K562 (cell line): ENCODE measurements at regions not wholly inside any gene's neighbourhood (a gene's known extent, or its start where the extent isn't known, plus 50 kb on each side); places are given as distances from the start of the nearest gene placed in this dataset.

Source experiments
- BACH1 ChIP-seq: fragments of 200-800 bp; sonication (Bioruptor generic); IDR thresholded peaks from 2 replicates; pipeline ENCODE4 v1.6.1; 2016; ENCODE audit warnings: missing genetic modification characterization, missing compliant biosample characterization
- CREM ChIP-seq: IDR thresholded peaks from 2 replicates; pipeline ENCODE4 v1.6.1; 2014; ENCODE audit warnings: antibody characterized with exemption, low read depth
- GTF2F1 ChIP-seq: IDR thresholded peaks from 2 replicates; pipeline ENCODE4 v1.6.1; 2011; ENCODE audit warnings: low read depth, low read length, improper control_type of control experiment
- MXI1 ChIP-seq: IDR thresholded peaks from 2 replicates; pipeline ENCODE4 v1.6.1; 2011; ENCODE audit warnings: low read depth, mild to moderate bottlenecking, improper control_type of control experiment, low read length
- POU5F1 ChIP-seq: fragments of 150-350 bp; IDR thresholded peaks from 2 replicates; pipeline ENCODE4 v1.6.1; 2014; ENCODE audit warnings: borderline replicate concordance, low read length, low read depth, mild to moderate bottlenecking; ENCODE audit not compliant: partially characterized antibody
- SAFB2 ChIP-seq: fragments of 200-400 bp; formaldehyde crosslinking; IDR thresholded peaks from 2 replicates; pipeline ENCODE4 v1.6.1; 2018; ENCODE audit warnings: borderline replicate concordance, low read length, low read depth, moderate library complexity; ENCODE audit not compliant: severe bottlenecking
- SMAD2 ChIP-seq: fragments of 150-350 bp; IDR thresholded peaks from 2 replicates; pipeline ENCODE4 v1.6.1; 2014; ENCODE audit warnings: low read depth, mild to moderate bottlenecking, low read length
- YY1 ChIP-seq, 3 experiments: IDR thresholded peaks; 2 replicates each; pipeline ENCODE4 v1.6.1; 2011; ENCODE audit warnings: low read length in 2 of 3, mild to moderate bottlenecking in 2 of 3, moderate library complexity in 2 of 3, borderline replicate concordance in 1 of 3, control low read depth in 1 of 3, low read depth in 1 of 3; ENCODE audit not compliant: insufficient read depth in 3 of 3, insufficient replicate concordance in 2 of 3, control insufficient read depth in 1 of 3, insufficient read length in 1 of 3; ENCODE audit errors: extremely low read depth in 1 of 3
- ZBTB8A ChIP-seq: fragments of 450-650 bp; IDR thresholded peaks from 2 replicates; pipeline ENCODE4 v1.6.1; 2018; ENCODE audit warnings: mild to moderate bottlenecking, moderate library complexity; ENCODE audit not compliant: partially characterized antibody
- TF ChIP-seq, protein P1 (sequence below): IDR thresholded peaks from 2 replicates; pipeline ENCODE4 v1.6.1; 2012; ENCODE audit warnings: low read depth, low read length, improper control_type of control experiment, borderline replicate concordance

DNA sequence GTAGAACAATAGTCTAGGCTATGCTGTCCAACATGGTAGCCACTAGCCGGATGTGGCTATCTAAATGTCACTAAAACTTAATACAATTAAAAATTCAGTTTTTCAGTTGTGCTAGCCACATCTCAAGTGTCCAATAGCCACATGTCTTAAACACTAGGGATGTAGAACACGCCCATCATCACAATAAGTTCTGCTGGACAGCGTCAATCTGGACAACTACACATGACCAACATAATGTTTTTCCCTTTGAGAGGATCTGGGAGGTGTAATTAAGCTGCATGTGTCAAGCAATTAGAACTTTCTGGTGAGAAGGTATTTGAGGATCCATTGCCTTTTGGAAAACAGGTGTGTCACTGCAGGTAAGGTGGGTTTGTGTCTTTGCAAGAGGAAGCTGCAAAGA is 424.6 kb upstream of the WWC1 start:
- TF ChIP-seq POU5F1 (no peak), MXI1 (no peak), GTF2F1 (no peak), CREM (no peak), BACH1 (no peak), SAFB2 (no peak), SMAD2 (no peak), YY1 (IDR thresholded peaks at IDR 0.05; ENCODE audit: borderline replicate concordance in 1 of 3, control insufficient read depth in 1 of 3, extremely low read depth in 1 of 3, insufficient read depth in 3 of 3, insufficient read length in 1 of 3, insufficient replicate concordance in 2 of 3, low read depth in 1 of 3, low read length in 2 of 3) (no peak), ZBTB8A (no peak)
- TF ChIP-seq, protein P1, sequence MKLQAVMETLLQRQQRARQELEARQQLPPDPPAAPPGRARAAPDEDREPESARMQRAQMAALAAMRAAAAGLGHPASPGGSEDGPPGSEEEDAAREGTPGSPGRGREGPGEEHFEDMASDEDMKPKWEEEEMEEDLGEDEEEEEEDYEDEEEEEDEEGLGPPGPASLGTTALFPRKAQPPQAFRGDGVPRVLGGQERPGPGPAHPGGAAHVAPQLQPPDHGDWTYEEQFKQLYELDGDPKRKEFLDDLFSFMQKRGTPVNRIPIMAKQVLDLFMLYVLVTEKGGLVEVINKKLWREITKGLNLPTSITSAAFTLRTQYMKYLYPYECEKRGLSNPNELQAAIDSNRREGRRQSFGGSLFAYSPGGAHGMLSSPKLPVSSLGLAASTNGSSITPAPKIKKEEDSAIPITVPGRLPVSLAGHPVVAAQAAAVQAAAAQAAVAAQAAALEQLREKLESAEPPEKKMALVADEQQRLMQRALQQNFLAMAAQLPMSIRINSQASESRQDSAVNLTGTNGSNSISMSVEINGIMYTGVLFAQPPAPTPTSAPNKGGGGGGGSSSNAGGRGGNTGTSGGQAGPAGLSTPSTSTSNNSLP, result no peak
